CD4-positive, alpha-beta T cell treated with Interleukin-21 for 1 hour (primary cell): ENCODE measurements at regions not wholly inside any gene's neighbourhood (a gene's known extent, or its start where the extent isn't known, plus 50 kb on each side); places are given as distances from the start of the nearest gene placed in this dataset.
"Not testable (repeated sequence)": the region's sequence is repeated elsewhere in the genome, so short reads cannot be mapped to it uniquely, and the experiment has no call there.

Experiments
- DNase-seq: peaks from one replicate; pipeline ENCODE4 v3.0.0-alpha.2; 2020

GRCh38 chr10:9910446-9910845 is 1107.2 kb upstream of the CELF2 start:
- no peak for DNase-seq

GRCh38 chr10:9911488-9911887 is 1106.2 kb upstream of the CELF2 start:
- DNase-seq = no peak

- no peak for DNase-seq
Measured at GRCh38 chr10:9913876-9914514, 1103.7 kb upstream of the CELF2 start.

GRCh38 chr10:9921544-9921943 is 1096.1 kb upstream of the CELF2 start:
- DNase-seq = no peak

- DNase-seq = no peak
Measured at GRCh38 chr10:9922126-9922870, 1095.4 kb upstream of the CELF2 start.

- no peak for DNase-seq
Measured at GRCh38 chr10:9926003-9926402, 1091.7 kb upstream of the CELF2 start.

- DNase-seq = no peak
Measured at GRCh38 chr10:9926881-9927280, 1090.8 kb upstream of the CELF2 start.

GRCh38 chr10:9939716-9940115 is 1078.0 kb upstream of the CELF2 start:
- DNase-seq = no peak

GRCh38 chr10:9944690-9945089 is 1073.0 kb upstream of the CELF2 start:
- DNase-seq = no peak

GRCh38 chr10:9950070-9950469 is 1067.6 kb upstream of the CELF2 start:
- DNase-seq = no peak

GRCh38 chr10:9951481-9952257 is 1066.0 kb upstream of the CELF2 start:
- no peak for DNase-seq

- DNase-seq = no peak
Measured at GRCh38 chr10:9957351-9957750, 1060.3 kb upstream of the CELF2 start.

GRCh38 chr10:9957876-9958275 is 1059.8 kb upstream of the CELF2 start:
- not testable (repeated sequence) for DNase-seq

GRCh38 chr10:9965341-9965740 is 1052.3 kb upstream of the CELF2 start:
- DNase-seq = no peak

GRCh38 chr10:9986786-9987185 is 1030.9 kb upstream of the CELF2 start:
- no peak for DNase-seq

GRCh38 chr10:9987197-9987596 is 1030.5 kb upstream of the CELF2 start:
- DNase-seq = no peak

- DNase-seq = no peak
Measured at GRCh38 chr10:9992661-9993060, 1025.0 kb upstream of the CELF2 start.

GRCh38 chr10:9994131-9994530 is 1023.5 kb upstream of the CELF2 start:
- no peak for DNase-seq

- no peak for DNase-seq
Measured at GRCh38 chr10:9999627-10000026, 1018.0 kb upstream of the CELF2 start.

- no peak for DNase-seq
Measured at GRCh38 chr10:10007957-10008356, 1009.7 kb upstream of the CELF2 start.

- no peak for DNase-seq
Measured at GRCh38 chr10:10010397-10010796, 1007.3 kb upstream of the CELF2 start.

GRCh38 chr10:10014846-10015245 is 1002.8 kb upstream of the CELF2 start:
- DNase-seq = no peak

GRCh38 chr10:10017716-10018115 is 1000.0 kb upstream of the CELF2 start:
- no peak for DNase-seq

- DNase-seq = no peak
Measured at GRCh38 chr10:10020945-10021344, 996.7 kb upstream of the CELF2 start.
